Globus pallidus (tissue), 1 donor: ENCODE measurements at regions not wholly inside any gene's neighbourhood (a gene's known extent, or its start where the extent isn't known, plus 50 kb on each side); places are given as distances from the start of the nearest gene placed in this dataset.
"Not testable (repeated sequence)": the region's sequence is repeated elsewhere in the genome, so short reads cannot be mapped to it uniquely, and the experiment has no call there.

Experiments
- DNase-seq: peaks from one replicate; pipeline ENCODE4 v3.0.0-alpha.2; 2015; ENCODE audit warnings: low spot score

GRCh38 chr2:44051593-44052347 lies 56.0 kb upstream of the LRPPRC start:
- DNase-seq, result no peak

- DNase-seq, result no peak
Measured at GRCh38 chr2:44052584-44052983, 56.8 kb upstream of the LRPPRC start.

- no peak for DNase-seq
Measured at GRCh38 chr2:44053052-44053451, 57.3 kb upstream of the LRPPRC start.

- DNase-seq, result no peak
Measured at GRCh38 chr2:44053456-44053855, 57.7 kb upstream of the LRPPRC start.

GRCh38 chr2:44055229-44055628 lies 59.4 kb upstream of the LRPPRC start:
- DNase-seq, result no peak

GRCh38 chr2:44055664-44056063 lies 59.9 kb upstream of the LRPPRC start:
- no peak for DNase-seq

GRCh38 chr2:44056947-44057346 lies 61.2 kb upstream of the LRPPRC start:
- DNase-seq, result no peak

- peak; percentile 32 for DNase-seq
Measured at GRCh38 chr2:44060286-44060685, 64.5 kb upstream of the LRPPRC start.

- no peak for DNase-seq
Measured at GRCh38 chr2:44060990-44061389, 65.2 kb upstream of the LRPPRC start.

GRCh38 chr2:44061469-44061868 lies 65.7 kb upstream of the LRPPRC start:
- DNase-seq, result no peak

- DNase-seq, result no peak
Measured at GRCh38 chr2:44061876-44062275, 66.1 kb upstream of the LRPPRC start.

- DNase-seq, result no peak
Measured at GRCh38 chr2:44063033-44063432, 67.2 kb upstream of the LRPPRC start.

- DNase-seq, result not testable (repeated sequence)
Measured at GRCh38 chr2:44064281-44064680, 68.5 kb upstream of the LRPPRC start.

GRCh38 chr2:44067012-44067790 lies 71.4 kb upstream of the LRPPRC start:
- DNase-seq, result not testable (repeated sequence)

- not testable (repeated sequence) for DNase-seq
Measured at GRCh38 chr2:44067791-44068181, 72.0 kb upstream of the LRPPRC start.

GRCh38 chr2:44071454-44072046 lies 75.8 kb upstream of the LRPPRC start:
- DNase-seq, result no peak

GRCh38 chr2:44073667-44074066 lies 77.9 kb upstream of the LRPPRC start:
- DNase-seq, result not testable (repeated sequence)

- not testable (repeated sequence) for DNase-seq
Measured at GRCh38 chr2:44074795-44075194, 79.0 kb upstream of the LRPPRC start.

- DNase-seq, result peak; percentile 96
Measured at GRCh38 chr2:44075541-44075940, 79.8 kb upstream of the LRPPRC start.

- DNase-seq, result no peak
Measured at GRCh38 chr2:44077942-44078511, 82.2 kb upstream of the LRPPRC start.

- no peak for DNase-seq
Measured at GRCh38 chr2:44079686-44080085, 83.9 kb upstream of the LRPPRC start.

GRCh38 chr2:44083054-44083453 lies 85.6 kb upstream of the PPM1B start:
- peak; percentile 55 for DNase-seq

- no peak for DNase-seq
Measured at GRCh38 chr2:44084850-44085249, 83.8 kb upstream of the PPM1B start.
